ENCODE measurements at regions not wholly inside any gene's neighbourhood (a gene's known extent, or its start where the extent isn't known, plus 50 kb on each side); places are given as distances from the start of the nearest gene placed in this dataset.

- peak in 1 of 2 donors; percentile 57 for DNase-seq (ENCODE audit: low read depth in 2 of 2)
- Histone ChIP-seq H3K36me3 (ENCODE audit: control insufficient read depth, insufficient read depth, low read length) (no peaks in the 10 kb centered on the region), H3K4me1 (ENCODE audit: control insufficient read depth, extremely low read depth, insufficient read depth, low read length) (peaks cover 18% of the 10 kb centered on the region), H4K20me1 (ENCODE audit: control insufficient read depth, extremely low read depth, insufficient read depth, low read length) (no peaks in the 10 kb centered on the region), H3K27ac (ENCODE audit: insufficient read depth, low read length) (no peak overlapping the region), H3K9ac (ENCODE audit: insufficient read depth, low read length) (no peak overlapping the region), H3K79me2 (ENCODE audit: control insufficient read depth, insufficient read depth, low read length) (no peaks in the 10 kb centered on the region), H3K4me3 (replicated peaks in 1 of 4; ENCODE audit: control extremely low read depth in 1 of 4, insufficient read depth in 1 of 4, low read depth in 3 of 4, low read length in 4 of 4) (no peak overlapping the region), H2AFZ (ENCODE audit: low read length) (no peak overlapping the region), H3K27me3 (ENCODE audit: control insufficient read depth, insufficient read depth, low read length) (no peaks in the 10 kb centered on the region), H3K4me2 (ENCODE audit: extremely low read depth, insufficient read depth, low read length) (no peak overlapping the region), H3K9me3 (ENCODE audit: control insufficient read depth, insufficient read depth, low read depth, low read length) (no peaks in the 10 kb centered on the region)
- TF ChIP-seq CTCF (conservative IDR thresholded peaks at IDR 0.05 in 1 of 2, IDR thresholded peaks at IDR 0.05 in 1 of 2; ENCODE audit: low read depth in 1 of 2, low read length in 2 of 2) = no peak
Measured at GRCh38 chr1:221334062-221334461, 407.8 kb downstream of the DUSP10 start.

- peak; percentile 84 to 92 for DNase-seq (ENCODE audit: low read depth in 2 of 2)
- Histone ChIP-seq H3K9ac (ENCODE audit: insufficient read depth, low read length) (no peak overlapping the region), H3K9me3 (ENCODE audit: control insufficient read depth, insufficient read depth, low read depth, low read length) (no peaks in the 10 kb centered on the region), H3K27ac (ENCODE audit: insufficient read depth, low read length) (peak overlapping the region; percentile 81), H3K4me1 (ENCODE audit: control insufficient read depth, extremely low read depth, insufficient read depth, low read length) (peaks cover 18% of the 10 kb centered on the region), H3K36me3 (ENCODE audit: control insufficient read depth, insufficient read depth, low read length) (no peaks in the 10 kb centered on the region), H3K27me3 (ENCODE audit: control insufficient read depth, insufficient read depth, low read length) (no peaks in the 10 kb centered on the region), H3K79me2 (ENCODE audit: control insufficient read depth, insufficient read depth, low read length) (no peaks in the 10 kb centered on the region), H4K20me1 (ENCODE audit: control insufficient read depth, extremely low read depth, insufficient read depth, low read length) (no peaks in the 10 kb centered on the region), H2AFZ (ENCODE audit: low read length) (peak overlapping the region; percentile 64), H3K4me2 (ENCODE audit: extremely low read depth, insufficient read depth, low read length) (peak overlapping the region; percentile 30), H3K4me3 (replicated peaks in 1 of 4; ENCODE audit: control extremely low read depth in 1 of 4, insufficient read depth in 1 of 4, low read depth in 3 of 4, low read length in 4 of 4) (peak overlapping the region in 2 of 4 experiments; percentile 12 to 25)
- TF ChIP-seq EZH2 (IDR thresholded peaks at IDR 0.05; ENCODE audit: low read length, missing control alignments) = peak; percentile 34
- TF ChIP-seq CTCF (conservative IDR thresholded peaks at IDR 0.05 in 1 of 2, IDR thresholded peaks at IDR 0.05 in 1 of 2; ENCODE audit: low read depth in 1 of 2, low read length in 2 of 2) = no peak
Measured at GRCh38 chr1:221335161-221336101, 406.5 kb downstream of the DUSP10 start.

GRCh38 chr1:221336126-221336525 lies 405.8 kb downstream of the DUSP10 start:
- Histone ChIP-seq H4K20me1 (ENCODE audit: control insufficient read depth, extremely low read depth, insufficient read depth, low read length) (no peaks in the 10 kb centered on the region), H3K4me2 (ENCODE audit: extremely low read depth, insufficient read depth, low read length) (peak overlapping the region; percentile 30), H3K36me3 (ENCODE audit: control insufficient read depth, insufficient read depth, low read length) (no peaks in the 10 kb centered on the region), H3K27ac (ENCODE audit: insufficient read depth, low read length) (peak overlapping the region; percentile 81), H3K9ac (ENCODE audit: insufficient read depth, low read length) (no peak overlapping the region), H3K4me3 (replicated peaks in 1 of 4; ENCODE audit: control extremely low read depth in 1 of 4, insufficient read depth in 1 of 4, low read depth in 3 of 4, low read length in 4 of 4) (peak overlapping the region in 2 of 4 experiments; percentile 12 to 25), H2AFZ (ENCODE audit: low read length) (peak overlapping the region; percentile 64), H3K4me1 (ENCODE audit: control insufficient read depth, extremely low read depth, insufficient read depth, low read length) (peaks cover 18% of the 10 kb centered on the region), H3K27me3 (ENCODE audit: control insufficient read depth, insufficient read depth, low read length) (no peaks in the 10 kb centered on the region), H3K79me2 (ENCODE audit: control insufficient read depth, insufficient read depth, low read length) (no peaks in the 10 kb centered on the region), H3K9me3 (ENCODE audit: control insufficient read depth, insufficient read depth, low read depth, low read length) (no peaks in the 10 kb centered on the region)
- TF ChIP-seq CTCF (conservative IDR thresholded peaks at IDR 0.05 in 1 of 2, IDR thresholded peaks at IDR 0.05 in 1 of 2; ENCODE audit: low read depth in 1 of 2, low read length in 2 of 2) = no peak
- no peak for TF ChIP-seq EZH2 (IDR thresholded peaks at IDR 0.05; ENCODE audit: low read length, missing control alignments)
- DNase-seq (ENCODE audit: low read depth in 2 of 2) = peak; percentile 44 to 56
